ENCODE measurements at regions not wholly inside any gene's neighbourhood (a gene's known extent, or its start where the extent isn't known, plus 50 kb on each side); places are given as distances from the start of the nearest gene placed in this dataset.
"Not testable (repeated sequence)": the region's sequence is repeated elsewhere in the genome, so short reads cannot be mapped to it uniquely, and the experiment has no call there.

DNA sequence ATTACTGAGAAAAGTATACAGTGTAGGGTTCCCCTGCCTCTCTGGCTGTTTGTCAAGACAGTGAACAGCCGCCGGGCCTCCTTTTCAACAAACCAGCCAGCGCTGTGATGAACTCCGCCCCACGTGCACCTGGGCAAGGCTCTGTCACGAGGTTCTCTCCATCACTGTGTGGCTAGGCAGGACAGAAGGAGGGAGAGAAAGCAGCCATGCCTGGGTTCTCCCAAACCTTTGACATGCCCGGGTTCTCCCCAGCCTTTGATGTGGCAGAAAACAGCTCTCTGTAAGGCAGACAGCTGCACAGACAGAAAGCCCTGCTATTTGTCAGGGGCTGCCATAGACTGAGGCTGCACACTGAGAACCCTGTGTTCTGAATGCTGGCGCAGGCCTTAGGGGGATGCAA is 101.4 kb upstream of the TRPM1 start:
- TF ChIP-seq, protein P1, sequence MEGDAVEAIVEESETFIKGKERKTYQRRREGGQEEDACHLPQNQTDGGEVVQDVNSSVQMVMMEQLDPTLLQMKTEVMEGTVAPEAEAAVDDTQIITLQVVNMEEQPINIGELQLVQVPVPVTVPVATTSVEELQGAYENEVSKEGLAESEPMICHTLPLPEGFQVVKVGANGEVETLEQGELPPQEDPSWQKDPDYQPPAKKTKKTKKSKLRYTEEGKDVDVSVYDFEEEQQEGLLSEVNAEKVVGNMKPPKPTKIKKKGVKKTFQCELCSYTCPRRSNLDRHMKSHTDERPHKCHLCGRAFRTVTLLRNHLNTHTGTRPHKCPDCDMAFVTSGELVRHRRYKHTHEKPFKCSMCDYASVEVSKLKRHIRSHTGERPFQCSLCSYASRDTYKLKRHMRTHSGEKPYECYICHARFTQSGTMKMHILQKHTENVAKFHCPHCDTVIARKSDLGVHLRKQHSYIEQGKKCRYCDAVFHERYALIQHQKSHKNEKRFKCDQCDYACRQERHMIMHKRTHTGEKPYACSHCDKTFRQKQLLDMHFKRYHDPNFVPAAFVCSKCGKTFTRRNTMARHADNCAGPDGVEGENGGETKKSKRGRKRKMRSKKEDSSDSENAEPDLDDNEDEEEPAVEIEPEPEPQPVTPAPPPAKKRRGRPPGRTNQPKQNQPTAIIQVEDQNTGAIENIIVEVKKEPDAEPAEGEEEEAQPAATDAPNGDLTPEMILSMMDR (conservative IDR thresholded peaks at IDR 0.05; ENCODE audit: low read depth, low read length), result no peak
- DNase-seq (ENCODE audit: low read depth), result no peak

DNA sequence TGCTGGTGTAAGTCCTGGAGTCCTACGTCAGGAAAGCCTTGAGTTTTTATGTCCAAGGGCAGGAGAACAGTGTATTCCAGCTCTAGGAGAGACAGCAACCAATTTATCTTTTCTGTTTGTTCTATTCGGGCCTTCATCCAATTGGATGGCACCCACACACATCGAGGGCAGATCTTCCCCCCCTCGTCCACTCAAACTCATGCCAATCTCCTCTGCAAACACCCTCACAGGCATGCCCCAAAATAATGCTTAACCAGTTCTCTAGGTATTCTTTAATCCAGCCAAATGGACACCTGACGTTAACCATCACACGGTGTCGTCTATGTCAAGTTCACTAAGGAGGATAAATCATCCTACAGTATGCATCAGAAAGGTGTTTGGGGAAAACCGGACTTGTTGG is 102.5 kb upstream of the TRPM1 start:
- DNase-seq (ENCODE audit: low read depth), result no peak
- TF ChIP-seq, protein P1 (conservative IDR thresholded peaks at IDR 0.05; ENCODE audit: low read depth, low read length), result no peak
- H3K4me3 ChIP-seq (ENCODE audit: low read depth, low read length), result no peak overlapping the region

More for the DNA sequence above, 101.4 kb upstream of the TRPM1 start:
- no peak overlapping the region for H3K4me3 ChIP-seq (ENCODE audit: low read depth, low read length)

DNA sequence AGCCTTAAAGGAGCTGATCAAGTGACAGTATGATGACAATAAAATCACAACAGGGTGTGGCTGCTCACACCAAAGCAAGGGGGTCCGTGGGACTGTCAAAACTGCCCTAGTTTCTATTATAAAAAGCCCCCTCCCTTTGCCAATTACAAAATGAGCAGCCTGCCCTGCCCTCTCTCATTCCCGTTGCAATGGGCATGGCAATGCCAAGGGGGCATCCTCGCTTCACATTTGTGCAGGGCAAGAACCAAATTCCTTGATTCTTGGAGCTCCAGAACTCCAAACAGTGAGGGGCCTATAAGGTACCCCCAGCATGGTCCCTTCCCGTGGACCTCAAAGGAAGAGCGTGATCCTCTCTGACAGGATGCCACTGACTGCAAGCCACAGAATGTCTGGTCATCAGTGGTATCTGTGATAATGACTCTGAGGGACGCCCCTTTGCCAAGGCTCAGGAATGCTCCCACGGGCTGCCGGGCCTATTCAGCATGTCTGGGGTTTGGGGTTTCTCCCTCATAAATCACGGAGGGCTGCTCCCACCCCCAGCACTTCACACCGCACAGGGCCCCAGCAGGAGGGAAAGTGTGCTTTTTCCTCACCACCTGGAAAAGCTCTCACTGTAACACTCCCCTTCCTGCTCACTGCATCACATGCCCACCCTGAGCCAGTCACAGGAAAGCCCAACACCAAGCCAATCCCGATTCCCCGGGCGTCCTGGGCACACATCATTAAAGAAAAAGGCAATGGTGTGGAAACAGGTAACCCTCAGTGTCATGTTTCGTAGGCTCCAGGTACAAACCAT is 105.1 kb upstream of the TRPM1 start:
- DNase-seq (ENCODE audit: low read depth), result no peak
- no peak overlapping the region for H3K4me3 ChIP-seq (ENCODE audit: low read depth, low read length)
- TF ChIP-seq, protein P1 (conservative IDR thresholded peaks at IDR 0.05; ENCODE audit: low read depth, low read length), result no peak

DNA sequence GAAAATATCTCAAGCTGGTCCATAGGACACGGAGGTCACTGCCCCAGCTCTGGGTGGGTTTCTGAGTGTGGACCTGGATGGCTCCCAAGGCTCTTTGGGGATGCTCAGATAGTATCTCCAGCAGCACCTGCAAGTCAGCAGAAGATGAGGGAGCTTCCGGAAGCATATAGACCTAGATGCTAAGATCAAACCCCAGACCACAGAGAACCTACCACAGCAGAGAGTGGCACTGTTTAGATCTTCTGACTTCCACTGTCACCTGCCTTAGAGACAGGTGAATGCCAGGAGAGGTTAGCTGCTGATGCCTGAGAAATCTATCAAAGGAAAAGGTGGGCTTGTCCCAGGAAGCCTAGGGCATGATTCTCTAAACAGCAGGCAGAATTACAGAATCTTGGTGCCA is 105.7 kb upstream of the TRPM1 start:
- DNase-seq (ENCODE audit: low read depth), result no peak
- TF ChIP-seq, protein P1 (conservative IDR thresholded peaks at IDR 0.05; ENCODE audit: low read depth, low read length), result no peak
- no peak overlapping the region for H3K4me3 ChIP-seq (ENCODE audit: low read depth, low read length)

DNA sequence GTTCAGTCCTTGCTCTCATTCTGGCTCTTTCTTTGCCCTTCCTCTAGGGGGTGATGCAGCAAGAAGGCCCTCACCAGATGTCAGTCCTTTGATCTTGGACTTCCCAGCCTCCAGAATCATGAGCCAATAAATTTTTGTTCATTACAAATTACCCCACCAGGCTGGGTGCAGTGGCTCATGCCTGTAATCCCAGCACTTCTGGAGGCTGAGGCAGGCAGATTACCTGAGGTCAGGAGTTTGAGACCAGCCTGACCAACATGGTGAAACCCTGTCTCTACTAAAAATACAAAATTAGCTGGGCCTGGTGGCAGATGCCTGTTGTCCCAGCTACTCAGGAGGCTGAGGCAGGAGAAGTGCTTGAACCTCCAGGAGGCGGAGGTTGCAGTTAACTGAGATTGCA is 106.3 kb upstream of the TRPM1 start:
- not testable (repeated sequence) for H3K4me3 ChIP-seq (ENCODE audit: low read depth, low read length); DNase-seq (ENCODE audit: low read depth)

DNA sequence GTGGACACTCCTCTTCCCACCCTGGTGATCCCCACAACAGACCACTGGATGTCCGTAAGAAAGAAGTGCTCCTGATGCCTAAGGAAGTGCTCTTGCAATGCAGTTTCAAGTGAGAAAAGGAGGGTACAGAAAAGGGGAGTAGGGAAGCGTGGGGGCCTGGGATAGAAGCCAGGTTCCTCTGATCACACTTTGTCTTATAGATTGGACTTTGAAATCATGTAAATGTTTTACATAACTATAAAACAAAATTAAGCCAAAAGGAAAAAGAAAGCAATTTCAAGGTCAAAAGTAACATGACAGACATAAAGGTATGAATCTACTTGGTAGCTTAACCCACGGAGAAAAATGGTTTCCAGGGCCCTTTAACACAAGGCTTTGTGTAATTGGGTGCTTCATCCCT is 107.3 kb upstream of the TRPM1 start:
- no peak for DNase-seq (ENCODE audit: low read depth)
- no peak overlapping the region for H3K4me3 ChIP-seq (ENCODE audit: low read depth, low read length)
- TF ChIP-seq, protein P1 (conservative IDR thresholded peaks at IDR 0.05; ENCODE audit: low read depth, low read length), result no peak

DNA sequence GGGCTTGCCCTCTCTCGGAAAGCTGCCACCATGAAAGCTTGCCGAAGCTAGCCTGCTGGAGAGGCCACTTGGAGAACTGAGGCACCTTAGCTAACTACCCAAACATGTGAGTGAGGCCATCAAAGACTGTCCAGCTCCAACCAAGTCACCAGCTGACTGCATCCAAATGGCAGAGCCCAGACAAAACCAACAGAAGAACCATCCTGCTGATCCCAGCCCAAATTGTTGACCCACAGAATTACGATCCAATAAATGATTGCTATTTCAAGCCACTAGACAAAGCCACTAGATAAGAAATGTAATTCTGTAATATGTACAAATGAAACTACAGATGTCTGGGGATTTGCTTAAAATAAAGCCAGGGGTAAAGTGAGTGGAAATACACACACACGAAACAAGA is 109.8 kb upstream of the TRPM1 start:
- TF ChIP-seq, protein P1 (conservative IDR thresholded peaks at IDR 0.05; ENCODE audit: low read depth, low read length), result no peak
- DNase-seq (ENCODE audit: low read depth), result no peak
- no peak overlapping the region for H3K4me3 ChIP-seq (ENCODE audit: low read depth, low read length)

All from choroid plexus epithelial cell (primary cell).